Fibroblast of the aortic adventitia (primary cell): ENCODE measurements at regions not wholly inside any gene's neighbourhood (a gene's known extent, or its start where the extent isn't known, plus 50 kb on each side); places are given as distances from the start of the nearest gene placed in this dataset.

Experiments
- DNase-seq: peaks from one replicate; pipeline ENCODE4 v3.0.0-alpha.2; 2010; ENCODE audit warnings: low read depth
- H3K4me3 ChIP-seq: 2 replicates; pipeline ENCODE4 v1.5.1; 2011; ENCODE audit warnings: low read depth, mild to moderate bottlenecking, control low read depth, low read length, moderate library complexity
- TF ChIP-seq, protein P1 (sequence below): IDR thresholded peaks from 2 replicates; pipeline ENCODE4 v1.5.1; 2011; ENCODE audit warnings: mild to moderate bottlenecking, low read length, control low read depth, inconsistent platforms; ENCODE audit not compliant: insufficient read depth

- no peak for DNase-seq
- TF ChIP-seq, protein P1, sequence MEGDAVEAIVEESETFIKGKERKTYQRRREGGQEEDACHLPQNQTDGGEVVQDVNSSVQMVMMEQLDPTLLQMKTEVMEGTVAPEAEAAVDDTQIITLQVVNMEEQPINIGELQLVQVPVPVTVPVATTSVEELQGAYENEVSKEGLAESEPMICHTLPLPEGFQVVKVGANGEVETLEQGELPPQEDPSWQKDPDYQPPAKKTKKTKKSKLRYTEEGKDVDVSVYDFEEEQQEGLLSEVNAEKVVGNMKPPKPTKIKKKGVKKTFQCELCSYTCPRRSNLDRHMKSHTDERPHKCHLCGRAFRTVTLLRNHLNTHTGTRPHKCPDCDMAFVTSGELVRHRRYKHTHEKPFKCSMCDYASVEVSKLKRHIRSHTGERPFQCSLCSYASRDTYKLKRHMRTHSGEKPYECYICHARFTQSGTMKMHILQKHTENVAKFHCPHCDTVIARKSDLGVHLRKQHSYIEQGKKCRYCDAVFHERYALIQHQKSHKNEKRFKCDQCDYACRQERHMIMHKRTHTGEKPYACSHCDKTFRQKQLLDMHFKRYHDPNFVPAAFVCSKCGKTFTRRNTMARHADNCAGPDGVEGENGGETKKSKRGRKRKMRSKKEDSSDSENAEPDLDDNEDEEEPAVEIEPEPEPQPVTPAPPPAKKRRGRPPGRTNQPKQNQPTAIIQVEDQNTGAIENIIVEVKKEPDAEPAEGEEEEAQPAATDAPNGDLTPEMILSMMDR, result no peak
- no peak overlapping the region for H3K4me3 ChIP-seq
Observed at GRCh38 chr2:176991411-176991810, 221.2 kb upstream of the HNRNPA3 start.

GRCh38 chr2:176997074-176997791, 215.4 kb upstream of the HNRNPA3 start:
- H3K4me3 ChIP-seq, result no peak overlapping the region
- TF ChIP-seq, protein P1, result no peak
- DNase-seq, result peak; percentile 95

DNA sequence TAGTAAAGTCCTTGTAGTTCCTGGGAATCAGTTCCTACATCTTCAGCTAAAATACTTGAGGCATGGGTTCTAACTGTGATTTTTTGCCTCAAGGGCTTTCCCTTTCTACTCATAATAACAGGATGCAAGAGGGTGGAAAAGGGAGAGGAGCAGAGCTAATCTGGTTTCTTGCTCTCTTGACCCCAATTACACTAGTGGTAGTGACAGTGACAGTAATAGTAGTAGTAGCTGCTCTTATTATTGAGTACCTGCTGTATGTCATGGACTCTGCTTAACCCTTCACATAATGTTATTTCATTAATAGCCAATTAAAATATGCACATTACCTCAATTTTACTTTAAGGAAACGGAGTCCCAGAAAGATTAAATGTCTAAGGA, 214.8 kb upstream of the HNRNPA3 start:
- H3K4me3 ChIP-seq, result no peak overlapping the region
- DNase-seq, result no peak
- TF ChIP-seq, protein P1, result no peak

DNA sequence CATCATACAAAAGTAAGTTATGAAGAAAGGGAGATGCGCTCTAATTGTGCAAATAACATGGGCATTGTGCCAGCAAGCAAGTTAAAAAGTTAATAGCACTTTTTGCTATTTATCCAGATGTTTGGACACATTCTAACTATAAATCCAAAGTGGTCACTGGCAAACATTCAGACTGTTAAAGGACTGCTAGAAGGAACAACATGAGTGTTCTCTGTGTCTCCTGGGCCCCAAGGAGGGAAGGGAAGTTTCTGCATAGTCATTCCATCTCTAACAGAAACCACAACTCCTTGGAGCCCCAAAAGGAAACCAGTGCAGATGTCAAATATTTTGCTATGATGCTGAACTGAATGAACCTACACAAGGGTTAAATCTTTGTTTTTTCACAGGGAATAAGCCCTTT, 213.3 kb upstream of the HNRNPA3 start:
- H3K4me3 ChIP-seq, result no peak overlapping the region
- DNase-seq, result peak; percentile 62
- TF ChIP-seq, protein P1, result no peak

DNA sequence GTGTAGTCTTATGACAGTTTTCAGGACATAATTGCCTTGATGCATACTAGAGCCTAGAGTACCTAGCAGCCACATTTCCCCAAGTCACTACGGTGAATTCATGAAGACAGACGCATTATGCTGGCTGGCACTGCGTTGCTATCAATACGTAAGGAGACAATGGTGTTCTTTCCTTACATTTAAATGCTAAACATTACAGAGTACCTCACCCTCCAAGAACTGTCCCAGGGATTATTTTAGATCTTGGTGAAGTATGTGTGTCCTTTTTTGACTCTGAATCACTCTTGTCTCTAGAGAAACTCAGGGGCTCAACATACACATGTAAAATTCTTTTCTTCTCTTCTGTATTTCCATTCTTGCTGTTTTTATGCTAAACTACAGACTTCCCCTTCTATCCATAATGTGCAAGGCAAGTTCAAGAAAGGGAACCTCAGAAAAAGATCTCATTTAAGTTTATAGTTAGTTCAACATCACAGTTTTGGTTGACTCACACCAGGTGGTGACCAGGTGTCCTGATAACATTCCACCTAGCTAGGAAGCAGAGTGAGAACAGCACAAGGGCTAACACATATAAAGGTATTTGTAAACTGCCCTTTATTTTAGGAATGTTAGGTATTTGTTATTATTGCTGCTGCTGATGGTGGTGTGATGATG, 212.4 kb upstream of the HNRNPA3 start:
- H3K4me3 ChIP-seq, result no peak overlapping the region
- TF ChIP-seq, protein P1, result no peak
- no peak for DNase-seq

DNA sequence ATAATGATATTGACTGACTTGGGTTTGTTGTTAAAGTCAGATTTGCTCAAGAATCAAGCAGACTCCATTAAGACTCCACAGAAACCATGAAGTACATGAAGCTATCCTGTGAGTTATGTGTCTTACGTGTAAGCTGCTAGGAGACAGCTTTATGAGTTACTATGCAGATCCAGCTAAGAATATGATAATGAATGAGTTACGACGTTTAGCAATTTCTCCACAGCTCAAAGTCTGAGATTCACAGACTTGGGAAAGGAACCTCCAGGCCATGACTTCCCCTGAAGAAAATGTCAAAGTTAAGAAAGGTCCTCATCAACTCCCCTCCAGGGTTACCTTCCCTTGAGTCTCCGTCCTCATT, 211.9 kb upstream of the HNRNPA3 start:
- no peak for DNase-seq
- TF ChIP-seq, protein P1, result no peak
- no peak overlapping the region for H3K4me3 ChIP-seq
